NCI-H1694 treated with DMSO at 0.1 percent for 48 hours (cell line): ENCODE measurements at regions not wholly inside any gene's neighbourhood (a gene's known extent, or its start where the extent isn't known, plus 50 kb on each side); places are given as distances from the start of the nearest gene placed in this dataset.
"Not testable (repeated sequence)": the region's sequence is repeated elsewhere in the genome, so short reads cannot be mapped to it uniquely, and the experiment has no call there.

Experiments
- DNase-seq: peaks from one replicate; lab custom pipeline; 2025; lab: John Stamatoyannopoulos, UW

- no peak for DNase-seq
These were observed 764.5 kb downstream of the TRAM1L1 start for GRCh38 chr4:116320859-116321258.

- DNase-seq, result no peak
These were observed 781.6 kb downstream of the TRAM1L1 start for GRCh38 chr4:116303736-116304188.

- no peak for DNase-seq
These were observed 782.2 kb downstream of the TRAM1L1 start for GRCh38 chr4:116302990-116303735.

- DNase-seq, result no peak
These were observed 810.4 kb downstream of the TRAM1L1 start for GRCh38 chr4:116275006-116275405.

- no peak for DNase-seq
These were observed 813.0 kb downstream of the TRAM1L1 start for GRCh38 chr4:116272336-116272735.

GRCh38 chr4:116260931-116261330 is 824.4 kb downstream of the TRAM1L1 start:
- DNase-seq, result not testable (repeated sequence)

- DNase-seq, result no peak
These were observed 840.6 kb downstream of the TRAM1L1 start for GRCh38 chr4:116244771-116245170.

- no peak for DNase-seq
These were observed 841.9 kb downstream of the TRAM1L1 start for GRCh38 chr4:116243431-116243830.

- DNase-seq, result no peak
These were observed 851.4 kb downstream of the TRAM1L1 start for GRCh38 chr4:116233971-116234370.

GRCh38 chr4:116231999-116232398 is 853.4 kb downstream of the TRAM1L1 start:
- not testable (repeated sequence) for DNase-seq

- no peak for DNase-seq
These were observed 856.0 kb downstream of the TRAM1L1 start for GRCh38 chr4:116229420-116229819.

- DNase-seq, result no peak
These were observed 862.2 kb downstream of the TRAM1L1 start for GRCh38 chr4:116223040-116223732.

GRCh38 chr4:116217781-116218180 is 867.6 kb downstream of the TRAM1L1 start:
- DNase-seq, result no peak

- no peak for DNase-seq
These were observed 869.8 kb downstream of the TRAM1L1 start for GRCh38 chr4:116215622-116216021.

GRCh38 chr4:116202524-116202923 is 882.9 kb downstream of the TRAM1L1 start:
- DNase-seq, result no peak

- DNase-seq, result no peak
These were observed 888.0 kb downstream of the TRAM1L1 start for GRCh38 chr4:116197317-116197809.

- DNase-seq, result no peak
These were observed 902.1 kb downstream of the TRAM1L1 start for GRCh38 chr4:116183241-116183640.

- DNase-seq, result peak; percentile 46
These were observed 905.2 kb downstream of the TRAM1L1 start for GRCh38 chr4:116180157-116180601.

GRCh38 chr4:116151371-116151770 is 934.0 kb downstream of the TRAM1L1 start:
- not testable (repeated sequence) for DNase-seq

GRCh38 chr4:116150152-116150551 is 935.2 kb downstream of the TRAM1L1 start:
- no peak for DNase-seq

GRCh38 chr4:116143198-116143597 is 942.2 kb downstream of the TRAM1L1 start:
- DNase-seq, result no peak

- DNase-seq, result no peak
These were observed 952.4 kb downstream of the TRAM1L1 start for GRCh38 chr4:116132946-116133345.

GRCh38 chr4:116126794-116127193 is 958.6 kb downstream of the TRAM1L1 start:
- no peak for DNase-seq
